GM12874 (cell line): ENCODE measurements at regions not wholly inside any gene's neighbourhood (a gene's known extent, or its start where the extent isn't known, plus 50 kb on each side); places are given as distances from the start of the nearest gene placed in this dataset.

Experiments
- TF ChIP-seq, protein P1 (sequence below): IDR thresholded peaks from 2 replicates; pipeline ENCODE4 v1.5.1; 2011; ENCODE audit warnings: low read depth, mild to moderate bottlenecking, control low read depth, low read length, moderate library complexity; ENCODE audit not compliant: insufficient read depth

DNA sequence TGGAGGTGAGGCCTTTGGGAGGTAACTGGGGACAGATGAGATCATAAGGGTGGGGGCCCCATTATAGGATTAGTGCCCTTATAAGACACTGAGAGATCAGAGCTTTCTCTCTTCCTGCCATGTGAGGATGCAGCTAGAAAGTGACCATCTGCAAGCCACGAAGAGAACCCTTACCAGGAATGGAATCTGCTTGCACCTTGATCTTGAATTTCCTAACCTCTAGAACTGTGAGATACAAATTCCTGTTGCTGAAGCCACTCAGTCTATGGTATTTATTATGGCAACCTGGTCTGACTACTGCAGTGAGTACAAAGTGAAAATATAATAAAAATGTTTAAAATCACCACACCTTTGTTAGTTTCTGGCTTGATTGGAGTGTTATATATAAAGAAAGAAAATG, 388.0 kb downstream of the LMO7 start:
- TF ChIP-seq, protein P1, sequence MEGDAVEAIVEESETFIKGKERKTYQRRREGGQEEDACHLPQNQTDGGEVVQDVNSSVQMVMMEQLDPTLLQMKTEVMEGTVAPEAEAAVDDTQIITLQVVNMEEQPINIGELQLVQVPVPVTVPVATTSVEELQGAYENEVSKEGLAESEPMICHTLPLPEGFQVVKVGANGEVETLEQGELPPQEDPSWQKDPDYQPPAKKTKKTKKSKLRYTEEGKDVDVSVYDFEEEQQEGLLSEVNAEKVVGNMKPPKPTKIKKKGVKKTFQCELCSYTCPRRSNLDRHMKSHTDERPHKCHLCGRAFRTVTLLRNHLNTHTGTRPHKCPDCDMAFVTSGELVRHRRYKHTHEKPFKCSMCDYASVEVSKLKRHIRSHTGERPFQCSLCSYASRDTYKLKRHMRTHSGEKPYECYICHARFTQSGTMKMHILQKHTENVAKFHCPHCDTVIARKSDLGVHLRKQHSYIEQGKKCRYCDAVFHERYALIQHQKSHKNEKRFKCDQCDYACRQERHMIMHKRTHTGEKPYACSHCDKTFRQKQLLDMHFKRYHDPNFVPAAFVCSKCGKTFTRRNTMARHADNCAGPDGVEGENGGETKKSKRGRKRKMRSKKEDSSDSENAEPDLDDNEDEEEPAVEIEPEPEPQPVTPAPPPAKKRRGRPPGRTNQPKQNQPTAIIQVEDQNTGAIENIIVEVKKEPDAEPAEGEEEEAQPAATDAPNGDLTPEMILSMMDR = no peak

DNA sequence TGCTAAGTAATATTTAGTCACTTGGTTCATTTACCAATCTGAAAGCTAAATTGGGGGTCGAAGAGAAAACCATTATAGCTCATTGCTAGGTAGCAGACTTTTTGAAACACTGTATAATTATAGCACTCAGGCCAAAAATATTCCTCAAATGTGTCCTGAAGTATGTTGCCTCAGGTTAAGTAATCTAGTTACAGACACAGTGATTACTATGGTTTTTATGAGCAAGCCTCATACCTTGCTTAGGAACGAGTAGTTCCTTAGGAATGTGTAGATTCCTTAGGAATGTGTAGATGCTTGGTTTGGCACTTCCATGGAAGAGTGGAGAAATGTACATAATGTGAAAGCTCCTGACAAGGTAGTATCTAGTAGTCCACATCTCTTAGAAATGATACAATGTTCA, 387.5 kb downstream of the LMO7 start:
- TF ChIP-seq, protein P1 = no peak

DNA sequence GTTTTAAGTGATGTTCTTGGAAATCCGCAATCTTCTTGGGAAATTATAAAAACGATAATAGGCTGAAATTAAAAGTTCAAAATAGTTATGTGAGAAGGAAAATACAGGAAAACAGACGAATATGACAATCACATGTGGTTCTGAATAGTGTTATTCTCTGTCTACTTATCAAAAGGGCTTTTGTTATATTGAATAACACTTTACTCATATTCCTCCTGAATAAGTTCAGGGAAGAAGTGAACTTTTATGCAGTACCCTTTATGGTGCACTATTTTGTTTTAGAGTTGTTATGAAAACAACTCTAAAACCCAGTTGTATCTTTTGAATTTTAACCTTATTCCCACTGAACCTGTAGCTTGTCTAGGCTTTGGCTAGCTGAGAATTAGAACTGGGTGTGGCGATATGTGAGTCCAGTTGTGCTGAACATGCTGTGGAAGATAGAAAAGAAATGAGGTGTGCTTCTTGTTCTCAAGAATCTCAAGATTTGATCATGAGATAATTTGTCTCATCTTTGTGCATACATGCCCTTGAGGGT, 384.4 kb downstream of the LMO7 start:
- TF ChIP-seq, protein P1 = no peak

DNA sequence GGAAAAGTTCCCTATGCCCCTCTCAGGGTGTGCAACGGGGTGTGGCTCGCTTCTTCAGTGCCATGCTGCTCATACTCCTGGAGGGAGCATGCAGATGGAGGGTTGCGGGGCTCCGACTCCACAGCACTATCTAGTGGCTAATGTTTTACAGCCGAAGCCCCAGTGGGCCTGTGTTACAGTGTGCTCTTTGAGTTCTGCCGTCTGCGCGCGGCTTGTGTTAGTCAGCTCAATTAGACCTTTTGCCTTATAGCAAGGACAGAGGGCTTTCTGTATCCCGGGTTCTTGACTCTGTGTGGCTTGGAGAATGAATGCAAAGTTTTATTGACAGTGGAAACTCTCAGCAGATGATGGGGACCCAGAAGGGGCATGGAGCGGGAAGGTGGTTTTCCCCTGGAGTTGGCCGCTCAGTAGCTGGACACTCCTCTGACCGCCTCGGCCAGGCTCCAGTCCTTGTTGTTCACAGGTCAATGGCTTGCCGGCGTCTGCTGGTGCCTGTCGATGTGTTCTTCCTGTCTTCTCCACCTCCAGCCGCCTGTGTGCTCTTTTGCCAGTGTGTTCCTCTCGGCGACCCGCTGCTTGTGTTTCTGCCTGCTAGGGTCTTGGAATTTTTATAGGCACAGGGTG, 383.4 kb downstream of the LMO7 start:
- TF ChIP-seq, protein P1 = peak; percentile 44

DNA sequence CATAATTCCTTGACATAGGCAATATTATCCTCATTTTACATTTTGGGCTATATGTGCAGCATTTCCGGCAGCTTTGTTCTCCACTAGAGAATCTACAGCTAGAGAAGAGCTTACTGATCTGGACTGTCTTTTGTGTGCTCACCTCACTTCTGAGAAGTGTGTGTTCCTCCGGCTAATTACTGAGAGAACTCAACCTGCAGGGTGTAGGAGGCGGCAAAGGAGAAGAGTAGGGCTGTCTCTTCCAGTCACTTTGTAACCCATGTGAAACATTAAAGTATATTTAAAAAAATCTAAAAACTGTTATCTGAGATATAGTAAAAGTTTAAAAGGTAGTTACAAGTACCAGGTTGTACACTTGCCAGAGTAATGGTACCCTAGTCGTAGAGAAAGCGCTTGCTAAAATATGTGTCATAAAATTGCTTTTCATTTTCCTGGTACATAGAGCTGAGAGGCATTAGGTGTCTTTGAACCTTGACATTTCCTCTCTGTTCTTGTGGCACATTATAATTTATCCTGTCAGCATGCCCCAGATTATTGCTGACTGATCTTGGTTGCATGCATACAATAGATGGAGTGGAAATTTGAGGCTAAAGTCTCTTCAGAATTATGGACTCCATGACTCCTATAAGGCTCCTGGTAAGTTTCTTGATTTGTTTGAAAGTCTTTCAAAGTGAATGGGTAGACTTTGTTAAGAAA, 381.9 kb downstream of the LMO7 start:
- TF ChIP-seq, protein P1 = no peak

DNA sequence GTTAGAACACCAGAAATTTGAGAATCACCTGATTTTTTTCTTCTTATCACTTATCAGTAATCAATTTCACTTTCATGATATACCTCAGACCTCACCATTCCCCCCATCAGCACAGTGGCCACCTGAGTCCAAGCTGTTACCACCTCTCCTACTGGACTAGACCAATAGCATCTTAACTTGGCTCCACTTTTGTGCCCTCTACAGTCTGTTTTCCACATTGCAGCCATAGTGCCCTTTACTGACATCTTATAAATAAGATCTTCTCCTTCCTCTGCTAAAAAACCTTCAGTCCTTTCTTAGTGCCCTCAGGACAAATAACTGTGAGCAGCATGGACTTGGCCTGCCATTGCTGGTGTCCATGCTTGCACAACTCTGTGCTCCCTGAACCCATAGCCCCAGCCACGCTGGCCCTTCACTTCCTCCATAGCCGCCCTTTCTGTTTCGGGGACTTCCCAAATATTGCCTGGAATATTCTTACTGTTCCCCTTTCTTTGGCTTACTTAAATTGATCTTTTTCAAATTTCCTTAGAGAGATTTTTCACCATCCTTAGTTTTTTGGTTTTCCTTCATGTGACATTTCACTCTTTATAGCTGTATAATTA, 380.8 kb downstream of the LMO7 start:
- TF ChIP-seq, protein P1 = peak; percentile 67

DNA sequence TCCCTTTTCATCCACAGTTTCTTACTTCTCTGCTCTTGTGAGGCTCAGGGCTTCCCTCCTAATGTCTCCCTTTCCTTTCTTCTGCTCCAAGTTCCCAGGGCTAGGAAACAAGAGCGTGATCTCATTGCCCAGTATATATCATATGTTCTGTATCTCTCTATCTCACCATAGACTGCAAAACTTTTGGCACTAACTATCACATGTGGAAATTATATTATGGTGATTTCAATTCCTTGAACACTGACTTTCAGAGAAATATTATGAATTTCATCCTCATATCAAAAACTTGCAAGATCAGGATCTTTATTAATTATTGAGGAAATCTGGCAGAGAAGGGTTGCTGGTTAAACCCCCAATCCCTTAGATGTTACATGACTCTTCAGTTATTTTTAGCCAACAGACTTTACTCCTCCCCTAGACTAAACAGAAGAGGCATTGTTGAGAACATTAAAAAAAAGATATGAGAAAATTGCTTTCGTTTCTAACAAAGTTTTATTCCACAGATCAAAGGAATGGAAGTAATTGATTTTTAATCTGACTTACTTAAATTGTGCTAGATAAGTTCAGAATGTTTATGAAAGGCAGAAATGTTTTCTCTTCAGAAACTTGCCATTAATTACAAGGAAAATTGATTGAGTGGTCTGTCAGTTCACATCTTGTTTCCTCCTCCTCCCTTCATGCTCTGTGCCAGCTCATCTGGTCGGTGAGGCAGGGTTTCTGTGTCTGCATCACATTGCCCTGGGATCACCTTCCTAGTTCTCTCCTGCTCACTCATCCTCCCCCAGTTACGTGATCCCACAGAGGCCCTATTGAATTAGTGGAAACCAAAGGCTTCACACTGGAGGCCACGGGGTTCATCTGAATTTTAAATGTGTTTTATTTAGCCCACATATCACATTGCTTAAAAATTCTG, 378.5 kb downstream of the LMO7 start:
- TF ChIP-seq, protein P1 = no peak
